ENCODE measurements at regions not wholly inside any gene's neighbourhood (a gene's known extent, or its start where the extent isn't known, plus 50 kb on each side); places are given as distances from the start of the nearest gene placed in this dataset.

DNA sequence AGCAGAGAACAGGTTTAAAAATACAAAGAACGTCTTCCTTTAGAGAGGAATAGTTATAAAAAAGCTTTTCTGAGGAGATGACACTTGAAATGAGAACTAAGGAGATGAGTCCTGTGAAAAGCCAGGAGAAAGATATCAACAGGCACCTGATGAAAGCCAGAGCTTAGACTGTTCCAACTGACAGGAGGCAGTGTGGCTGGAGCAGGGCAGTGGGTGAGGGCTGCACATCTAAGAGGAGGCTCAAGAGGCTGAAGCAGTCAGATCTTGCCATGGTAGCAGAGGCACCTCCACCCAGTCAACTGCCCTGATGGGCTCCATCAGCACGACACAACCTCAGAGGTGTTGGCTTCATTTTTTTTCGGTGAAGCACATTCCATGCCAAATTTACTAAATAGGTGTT is 445.3 kb downstream of the ADGRL2 start:
- no peak for TF ChIP-seq EZH2 (IDR thresholded peaks at IDR 0.05)
- no peak for TF ChIP-seq POLR2AphosphoS5 (IDR thresholded peaks at IDR 0.05; ENCODE audit: borderline replicate concordance, low read depth, low read length)

Measured in SK-N-MC (cell line).